Ovary (tissue), 7 donors: ENCODE measurements at regions not wholly inside any gene's neighbourhood (a gene's known extent, or its start where the extent isn't known, plus 50 kb on each side); places are given as distances from the start of the nearest gene placed in this dataset.

ENCODE experiments used
- DNase-seq, 5 donors: peaks; one replicate each; pipeline ENCODE4 v3.0.0-alpha.2; 2019 to 2020
- H3K27ac ChIP-seq, 2 donors: fragments of 200-600 bp; one replicate each; pipeline versions ENCODE4 v1.5.1 to v1.8.0; 2019 to 2022
- H3K27me3 ChIP-seq: fragments of 200-600 bp; one replicate; pipeline ENCODE4 v1.8.0; 2022
- H3K36me3 ChIP-seq: fragments of 200-600 bp; sonication (generic); one replicate; pipeline ENCODE4 v1.5.1; 2019
- H3K4me1 ChIP-seq: one replicate; pipeline ENCODE4 v1.8.1; 2013; ENCODE audit warnings: mild to moderate bottlenecking, moderate library complexity; ENCODE audit not compliant: insufficient read depth
- H3K4me3 ChIP-seq: fragments of 200-600 bp; sonication (generic); one replicate; pipeline ENCODE4 v1.5.1; 2017
- H3K9me3 ChIP-seq, 2 donors: fragments of 200-600 bp in 1 of 2; sonication (generic) in 1 of 2; one replicate each; pipeline versions ENCODE4 v1.5.1 to v1.8.1; 2013 to 2019; ENCODE audit warnings: mild to moderate bottlenecking in 1 of 2, moderate library complexity in 1 of 2
- CTCF ChIP-seq, 3 donors: fragments of 450-650 bp in 2 of 3; fragments of 200-600 bp in 1 of 3; IDR thresholded peaks; one replicate each; pipeline versions ENCODE4 v1.5.1 to v1.8.0; 2016 to 2022; ENCODE audit warnings: antibody characterized with exemption in 3 of 3, mild to moderate bottlenecking in 1 of 3
- EP300 ChIP-seq: sonication (generic); formaldehyde crosslinking; IDR thresholded peaks from one replicate; pipeline ENCODE4 v1.6.1; 2017; ENCODE audit warnings: antibody characterized with exemption
- POLR2A ChIP-seq: fragments of 450-650 bp; IDR thresholded peaks from one replicate; pipeline ENCODE4 v1.6.1; 2017; ENCODE audit warnings: antibody characterized with exemption, mild to moderate bottlenecking, moderate library complexity
- WGBS, 3 donors: extraction: QIAGEN DNeasy Blood & Tissue Kit in 1 of 3; methylation state at CpG; one replicate each; pipeline versions ENCODE4 v1.1.5 to v1.1.7; 2013 to 2017; 5-methylcytosine and 5-hydroxymethylcytosine counted together
- intact Hi-C, 4 donors: fragments of 100-400 bp; cut with DNase I; formaldehyde crosslinking; loops; one replicate each; pipeline versions ENCODE4 v1.11.0 to v1.15.1; 2022 to 2023
- donor health status: DM: no; HTN: no; CAD: no; lungs with moderate emphysema.
- donor health status: DM: no; HTN: no; CAD: no.
- donor health status: Bipolar disorder and iron deficiency.
- donor health status: DM: no; HTN: no; CAD: no.
- donor health status: DM: yes; HTN: yes; CAD: no.

GRCh38 chr4:144799486-144799885 lies 153.5 kb downstream of the HHIP start:
- H3K27me3 ChIP-seq, result no peaks in the 10 kb centered on the region
- no peak overlapping the region for H3K27ac ChIP-seq
- intact Hi-C loops, result loop anchor here in 1 of 4 donors (2.0 kb wide), 1 partner anchor 17 kb away; no protein-coding TSS in a partner anchor
- H3K36me3 ChIP-seq, result no peaks in the 10 kb centered on the region
- no peaks in the 10 kb centered on the region for H3K9me3 ChIP-seq
- 93 to 96% (median 93%) methylated on average over 2 of the region's 2 CpGs for WGBS, 3 donors
- no peak for DNase-seq
- no peaks in the 10 kb centered on the region for H3K4me1 ChIP-seq
- no peak overlapping the region for H3K4me3 ChIP-seq
- TF ChIP-seq CTCF (IDR thresholded peaks at IDR 0.05) (no peak), POLR2A (no peak), EP300 (no peak)

- DNase-seq, result no peak
- TF ChIP-seq EP300, result no peak
- no peak for TF ChIP-seq CTCF (IDR thresholded peaks at IDR 0.05)
- no peak for TF ChIP-seq POLR2A
- H3K9me3 ChIP-seq, result peaks cover 0 to 5% of the 10 kb centered on the region in 2 donors
Measured at GRCh38 chr4:144801731-144802130, 155.8 kb downstream of the HHIP start.

GRCh38 chr4:144808034-144808433 lies 162.1 kb downstream of the HHIP start:
- H3K4me3 ChIP-seq, result no peak overlapping the region
- intact Hi-C loops, result no loop called here
- TF ChIP-seq POLR2A, result no peak
- TF ChIP-seq EP300, result no peak
- TF ChIP-seq CTCF (IDR thresholded peaks at IDR 0.05), result no peak
- no peak for DNase-seq
- no peaks in the 10 kb centered on the region for H3K27me3 ChIP-seq
- 93 to 97% (median 94%) methylated on average over 3 of the region's 3 CpGs for WGBS, 3 donors
- no peaks in the 10 kb centered on the region for H3K36me3 ChIP-seq
- H3K4me1 ChIP-seq, result no peaks in the 10 kb centered on the region
- no peak overlapping the region for H3K27ac ChIP-seq
- peaks cover 0 to 7% of the 10 kb centered on the region in 2 donors for H3K9me3 ChIP-seq

More at GRCh38 chr4:144801731-144802130, 155.8 kb downstream of the HHIP start:
- intact Hi-C loops, result no loop called here
- Histone ChIP-seq H3K4me3 (no peak overlapping the region), H3K36me3 (no peaks in the 10 kb centered on the region), H3K27ac (no peak overlapping the region), H3K27me3 (no peaks in the 10 kb centered on the region), H3K4me1 (no peaks in the 10 kb centered on the region)

- peaks cover 0 to 7% of the 10 kb centered on the region in 2 donors for H3K9me3 ChIP-seq
- no peak for DNase-seq
- intact Hi-C loops, result no loop called here
- TF ChIP-seq EP300 (no peak), POLR2A (no peak), CTCF (IDR thresholded peaks at IDR 0.05) (no peak)
- H3K27ac ChIP-seq, result no peak overlapping the region
- H3K27me3 ChIP-seq, result no peaks in the 10 kb centered on the region
- H3K4me3 ChIP-seq, result no peak overlapping the region
- H3K36me3 ChIP-seq, result no peaks in the 10 kb centered on the region
- no peaks in the 10 kb centered on the region for H3K4me1 ChIP-seq
- 84 to 100% (median 87%) methylated on average over 1 of the region's 1 CpG for WGBS, 3 donors
Measured at GRCh38 chr4:144809056-144809640, 163.2 kb downstream of the HHIP start.
